IMR-90 (cell line): ENCODE measurements at regions not wholly inside any gene's neighbourhood (a gene's known extent, or its start where the extent isn't known, plus 50 kb on each side); places are given as distances from the start of the nearest gene placed in this dataset.

ENCODE experiments used
- ATAC-seq: fragments of 200-7000 bp; cut with Tn5 transposase; 2 replicates; pipeline ENCODE4 v1.9.1; 2020; ENCODE audit warnings: low read depth, mild to moderate bottlenecking, moderate library complexity
- BruUV-seq: library from RNA; stranded (reverse); fragments of 400-500 nt; replicated peaks from 2 replicates; lab custom pipeline; 2021; lab: Mats Ljungman, UMichigan
- CTCF ChIA-PET: fragments of 300-600 bp; formaldehyde crosslinking; extraction: SDS; loops from one replicate; lab custom pipeline; 2021; ENCODE audit warnings: antibody characterized with exemption; lab: Yijun Ruan, JAX
- POLR2A ChIA-PET: fragments of 300-600 bp; sonication (Branson Sonifier 250); formaldehyde crosslinking; loops from one replicate; lab custom pipeline; 2022; ENCODE audit warnings: antibody characterized with exemption; ENCODE audit not compliant: unreplicated experiment; lab: Charles Lee
- DNase-seq: peaks from one replicate; pipeline ENCODE4 v3.0.0; 2013
- H2AFZ ChIP-seq: replicated peaks from 2 replicates; pipeline ENCODE3; 2013; ENCODE audit warnings: low read length, mild to moderate bottlenecking; ENCODE audit not compliant: poor library complexity
- H2AK5ac ChIP-seq: 2 replicates; pipeline ENCODE4 v1.6.1; 2013; ENCODE audit warnings: low read depth, low read length, inconsistent platforms
- H2AK9ac ChIP-seq: replicated peaks from 2 replicates; pipeline ENCODE3; 2013; ENCODE audit warnings: mild to moderate bottlenecking, low read depth, low read length, moderate library complexity; ENCODE audit not compliant: poor library complexity
- H2BK120ac ChIP-seq: 2 replicates; pipeline ENCODE4 v1.6.1; 2013; ENCODE audit warnings: low read depth, low read length, inconsistent platforms
- H2BK15ac ChIP-seq: 3 replicates; pipeline ENCODE4 v1.6.1; 2013; ENCODE audit warnings: low read depth, low read length, inconsistent platforms
- H2BK20ac ChIP-seq: 2 replicates; pipeline ENCODE4 v1.6.1; 2013; ENCODE audit warnings: low read depth, mild to moderate bottlenecking, inconsistent platforms, low read length, moderate library complexity
- H2BK5ac ChIP-seq: 2 replicates; pipeline ENCODE4 v1.6.1; 2013; ENCODE audit warnings: mild to moderate bottlenecking, low read depth, low read length, inconsistent platforms; ENCODE audit not compliant: poor library complexity, severe bottlenecking
- H3K14ac ChIP-seq: replicated peaks from 2 replicates; pipeline ENCODE4 v1.6.1; 2013; ENCODE audit warnings: low read depth, low read length, inconsistent platforms
- H3K18ac ChIP-seq: 2 replicates; pipeline ENCODE4 v1.6.1; 2013; ENCODE audit warnings: low read depth, low read length, control low read depth
- H3K23ac ChIP-seq: 2 replicates; pipeline ENCODE4 v1.6.1; 2013; ENCODE audit warnings: low read depth, low read length, inconsistent platforms
- H3K27ac ChIP-seq: 2 replicates; pipeline ENCODE4 v1.5.1; 2013; ENCODE audit warnings: mild to moderate bottlenecking, control low read depth, low read length; ENCODE audit not compliant: insufficient read depth
- H3K27me3 ChIP-seq: 2 replicates; pipeline ENCODE4 v1.6.1; 2013; ENCODE audit warnings: low read length; ENCODE audit not compliant: control insufficient read depth, insufficient read depth
- H3K36me3 ChIP-seq: 2 replicates; pipeline ENCODE4 v1.6.1; 2013; ENCODE audit warnings: low read length, mixed read lengths; ENCODE audit not compliant: control insufficient read depth, insufficient read depth
- H3K4ac ChIP-seq: 2 replicates; pipeline ENCODE4 v1.6.1; 2013; ENCODE audit warnings: low read depth, low read length, inconsistent platforms
- H3K4me1 ChIP-seq: 2 replicates; pipeline ENCODE4 v1.6.1; 2013; ENCODE audit warnings: low read length, mixed read lengths; ENCODE audit not compliant: control insufficient read depth, insufficient read depth
- H3K4me2 ChIP-seq: 2 replicates; pipeline ENCODE4 v1.6.1; 2013; ENCODE audit warnings: low read depth, mild to moderate bottlenecking, control low read depth, low read length, moderate library complexity
- H3K4me3 ChIP-seq: 2 replicates; pipeline ENCODE4 v1.5.1; 2013; ENCODE audit warnings: low read depth, mild to moderate bottlenecking, control low read depth, low read length, moderate library complexity; ENCODE audit not compliant: insufficient read depth
- H3K56ac ChIP-seq: 2 replicates; pipeline ENCODE4 v1.6.1; 2013; ENCODE audit warnings: low read length, inconsistent platforms; ENCODE audit not compliant: insufficient read depth; ENCODE audit errors: extremely low read depth
- H3K79me1 ChIP-seq, 2 experiments: 2 replicates each; pipeline ENCODE4 v1.6.1; 2013; ENCODE audit warnings: low read length in 2 of 2, inconsistent platforms in 1 of 2, low read depth in 1 of 2
- H3K9ac ChIP-seq: 2 replicates; pipeline ENCODE4 v1.6.1; 2013; ENCODE audit warnings: low read depth, low read length, control low read depth
- H3K9me1 ChIP-seq: 2 replicates; pipeline ENCODE4 v1.6.1; 2013; ENCODE audit warnings: low read length, inconsistent platforms; ENCODE audit not compliant: insufficient read depth
- H3K9me3 ChIP-seq: 2 replicates; pipeline ENCODE4 v1.6.1; 2013; ENCODE audit warnings: low read length; ENCODE audit not compliant: control insufficient read depth, insufficient read depth
- H4K20me1 ChIP-seq: 2 replicates; pipeline ENCODE4 v1.6.1; 2013; ENCODE audit warnings: low read length, inconsistent platforms; ENCODE audit not compliant: insufficient read depth
- H4K5ac ChIP-seq: 2 replicates; pipeline ENCODE4 v1.6.1; 2013; ENCODE audit warnings: mild to moderate bottlenecking, low read depth, low read length, control low read depth
- H4K8ac ChIP-seq, 2 experiments: 2 replicates each; pipeline ENCODE4 v1.6.1; 2013; ENCODE audit warnings: low read depth in 2 of 2, low read length in 2 of 2, control low read depth in 1 of 2, inconsistent platforms in 1 of 2
- H4K91ac ChIP-seq: 2 replicates; pipeline ENCODE4 v1.6.1; 2013; ENCODE audit warnings: low read depth, low read length, inconsistent platforms; ENCODE audit not compliant: insufficient read depth
- MXI1 ChIP-seq: IDR thresholded peaks from 2 replicates; pipeline ENCODE4 v1.6.1; 2012; ENCODE audit warnings: low read depth, mild to moderate bottlenecking, low read length, moderate library complexity, borderline replicate concordance
- RAD21 ChIP-seq: IDR thresholded peaks from 2 replicates; pipeline ENCODE4 v1.6.1; 2012; ENCODE audit warnings: low read length, improper control_type of control experiment
- WGBS, 2 experiments: methylation state at CpG; one replicate each; pipeline versions ENCODE4 v1.1.5 to v1.1.7; 2013; ENCODE audit warnings: missing lambda C conversion rate in 2 of 2; ENCODE audit not compliant: insufficient read length in 1 of 2; ENCODE audit errors: extremely low coverage in 2 of 2; 5-methylcytosine and 5-hydroxymethylcytosine counted together
- dilution Hi-C: fragments of 300-500 bp; cut with HindIII; formaldehyde crosslinking; loops from one replicate; pipeline ENCODE4 v1.14.3; 2018; ENCODE audit warnings: low sequenced_read_pairs; ENCODE audit not compliant: unreplicated experiment
- in situ Hi-C: fragments of 300-500 bp; cut with MboI; formaldehyde crosslinking; loops from 3 replicates; pipeline ENCODE4 v1.14.3; 2019; ENCODE audit warnings: low sequenced_read_pairs, inconsistent platforms, mixed read lengths
- intact Hi-C: fragments of 100-400 bp; cut with micrococcal nuclease; formaldehyde crosslinking; loops from 2 replicates; pipeline ENCODE4 v1.10.0; 2022
- TF ChIP-seq, protein P1 (sequence below): conservative IDR thresholded peaks from 2 replicates; pipeline ENCODE4 v1.5.1; 2012; ENCODE audit warnings: mild to moderate bottlenecking, low read depth, low read length, improper control_type of control experiment
- TF ChIP-seq, protein P2 (sequence below): fragments of 150-350 bp; IDR thresholded peaks from 2 replicates; pipeline ENCODE4 v1.6.1; 2016; ENCODE audit warnings: low read depth, mild to moderate bottlenecking, low read length, moderate library complexity, borderline replicate concordance

DNA sequence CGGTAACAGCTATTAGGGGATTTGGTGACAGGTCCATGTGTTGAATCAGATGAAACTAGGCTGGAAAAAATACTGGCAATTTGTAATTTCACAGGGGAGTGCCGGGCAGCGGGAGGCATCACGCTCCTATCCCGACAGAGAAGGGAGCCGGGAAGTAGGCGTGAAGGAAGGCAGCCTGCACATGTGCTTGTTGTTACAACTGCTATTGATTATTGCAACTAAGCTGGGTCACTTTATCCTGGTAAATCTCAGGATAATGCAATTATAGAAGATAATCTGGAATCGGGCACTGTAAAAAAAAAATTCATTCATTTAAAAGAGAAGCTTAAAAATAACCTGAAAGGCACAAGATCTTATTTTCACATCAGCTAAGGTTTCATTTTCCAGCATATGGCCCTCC, 180.6 kb downstream of the FOXL1 start:
- Histone ChIP-seq H3K4ac (no peak overlapping the region), H3K56ac (no peak overlapping the region), H2AK5ac (no peak overlapping the region; the same call in 1 of the 2 replicates), H3K4me3 (no peak overlapping the region), H3K9me3 (no peaks in the 10 kb centered on the region), H3K36me3 (no peaks in the 10 kb centered on the region), H3K9ac (no peak overlapping the region), H4K8ac (no peak overlapping the region), H4K5ac (no peak overlapping the region), H3K9me1 (no peaks in the 10 kb centered on the region; the same call in 1 of the 2 replicates), H2BK15ac (no peak overlapping the region), H3K27ac (no peak overlapping the region), H3K23ac (no peak overlapping the region), H4K20me1 (no peaks in the 10 kb centered on the region), H3K4me2 (no peak overlapping the region), H3K4me1 (peaks cover 6% of the 10 kb centered on the region; the same call in 1 of the 2 replicates), H4K91ac (no peak overlapping the region), H3K27me3 (no peaks in the 10 kb centered on the region; the same call in 1 of the 2 replicates), H2BK120ac (no peak overlapping the region), H2AFZ (no peak overlapping the region), H2BK20ac (no peak overlapping the region), H2AK9ac (no peak overlapping the region), H3K14ac (no peak overlapping the region), H3K18ac (no peak overlapping the region), H3K79me1 (no peaks in the 10 kb centered on the region), H2BK5ac (no peak overlapping the region)
- TF ChIP-seq, protein P1, sequence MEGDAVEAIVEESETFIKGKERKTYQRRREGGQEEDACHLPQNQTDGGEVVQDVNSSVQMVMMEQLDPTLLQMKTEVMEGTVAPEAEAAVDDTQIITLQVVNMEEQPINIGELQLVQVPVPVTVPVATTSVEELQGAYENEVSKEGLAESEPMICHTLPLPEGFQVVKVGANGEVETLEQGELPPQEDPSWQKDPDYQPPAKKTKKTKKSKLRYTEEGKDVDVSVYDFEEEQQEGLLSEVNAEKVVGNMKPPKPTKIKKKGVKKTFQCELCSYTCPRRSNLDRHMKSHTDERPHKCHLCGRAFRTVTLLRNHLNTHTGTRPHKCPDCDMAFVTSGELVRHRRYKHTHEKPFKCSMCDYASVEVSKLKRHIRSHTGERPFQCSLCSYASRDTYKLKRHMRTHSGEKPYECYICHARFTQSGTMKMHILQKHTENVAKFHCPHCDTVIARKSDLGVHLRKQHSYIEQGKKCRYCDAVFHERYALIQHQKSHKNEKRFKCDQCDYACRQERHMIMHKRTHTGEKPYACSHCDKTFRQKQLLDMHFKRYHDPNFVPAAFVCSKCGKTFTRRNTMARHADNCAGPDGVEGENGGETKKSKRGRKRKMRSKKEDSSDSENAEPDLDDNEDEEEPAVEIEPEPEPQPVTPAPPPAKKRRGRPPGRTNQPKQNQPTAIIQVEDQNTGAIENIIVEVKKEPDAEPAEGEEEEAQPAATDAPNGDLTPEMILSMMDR = no peak
- TF ChIP-seq RAD21 (no peak), MXI1 (no peak)
- TF ChIP-seq, protein P2, sequence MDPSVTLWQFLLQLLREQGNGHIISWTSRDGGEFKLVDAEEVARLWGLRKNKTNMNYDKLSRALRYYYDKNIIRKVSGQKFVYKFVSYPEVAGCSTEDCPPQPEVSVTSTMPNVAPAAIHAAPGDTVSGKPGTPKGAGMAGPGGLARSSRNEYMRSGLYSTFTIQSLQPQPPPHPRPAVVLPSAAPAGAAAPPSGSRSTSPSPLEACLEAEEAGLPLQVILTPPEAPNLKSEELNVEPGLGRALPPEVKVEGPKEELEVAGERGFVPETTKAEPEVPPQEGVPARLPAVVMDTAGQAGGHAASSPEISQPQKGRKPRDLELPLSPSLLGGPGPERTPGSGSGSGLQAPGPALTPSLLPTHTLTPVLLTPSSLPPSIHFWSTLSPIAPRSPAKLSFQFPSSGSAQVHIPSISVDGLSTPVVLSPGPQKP = no peak
- in situ Hi-C loops = loop anchor here (10.0 kb wide), 1 partner anchor 174 kb away; no protein-coding TSS in a partner anchor
- intact Hi-C loops = no loop called here
- no TSS peak for BruUV-seq
- POLR2A ChIA-PET = no interaction called here
- no peak for DNase-seq
- ATAC-seq = no peak
- dilution Hi-C loops = no loop called here
- CTCF ChIA-PET = no interaction called here
- 33% methylated on average over 1 of the region's 8 CpGs; no CpG with 5 or more reads in 1 of the 2 experiments for whole genome bisulfite sequencing, 2 experiments
